Common myeloid progenitor, CD34-positive (primary cell): ENCODE measurements at regions not wholly inside any gene's neighbourhood (a gene's known extent, or its start where the extent isn't known, plus 50 kb on each side); places are given as distances from the start of the nearest gene placed in this dataset.

Experiments used
- CTCF ChIA-PET: fragments of 350-600 bp; sonication (Branson Sonifier 250); formaldehyde crosslinking; loops from one replicate; lab custom pipeline; 2021; ENCODE audit warnings: antibody characterized with exemption; lab: Charles Lee
- POLR2A ChIA-PET: fragments of 350-600 bp; sonication (Branson Sonifier 250); formaldehyde crosslinking; loops from one replicate; lab custom pipeline; 2021; ENCODE audit warnings: antibody characterized with exemption; lab: Charles Lee
- DNase-seq, 3 donors: peaks; one replicate each; pipeline versions ENCODE4 v3.0.0 to v3.0.0-alpha.2; 2013
- H3K27ac ChIP-seq, 2 experiments: 1 replicate in 1 of 2; 2 replicates in 1 of 2; pipeline ENCODE4 v1.7.0; 2013; ENCODE audit warnings: inconsistent platforms in 2 of 2, low read length in 2 of 2, mild to moderate bottlenecking in 2 of 2, low read depth in 1 of 2, moderate library complexity in 1 of 2; ENCODE audit not compliant: severe bottlenecking in 2 of 2, insufficient read depth in 1 of 2, poor library complexity in 1 of 2
- H3K27me3 ChIP-seq, 5 experiments: replicated peaks in 2 of 5; 1 replicate in 3 of 5; 2 replicates in 2 of 5; pipeline versions ENCODE4 v1.6.1 to v1.7.0; 2013; ENCODE audit warnings: low read length in 4 of 5, mild to moderate bottlenecking in 2 of 5, moderate library complexity in 2 of 5, inconsistent platforms in 1 of 5; ENCODE audit not compliant: insufficient read depth in 5 of 5, control insufficient read depth in 4 of 5
- H3K36me3 ChIP-seq, 4 experiments: 1 replicate in 2 of 4; 2 replicates in 2 of 4; pipeline versions ENCODE4 v1.6.1 to v1.7.0; 2013; ENCODE audit warnings: low read length in 3 of 4, control low read depth in 1 of 4, mild to moderate bottlenecking in 1 of 4; ENCODE audit not compliant: control insufficient read depth in 4 of 4, insufficient read depth in 4 of 4
- H3K4me1 ChIP-seq, 4 experiments: 1 replicate in 3 of 4; 2 replicates in 1 of 4; pipeline versions ENCODE4 v1.6.1 to v1.7.1; 2013; ENCODE audit warnings: low read length in 3 of 4, mild to moderate bottlenecking in 3 of 4, control low read depth in 1 of 4, inconsistent platforms in 1 of 4, moderate library complexity in 1 of 4; ENCODE audit not compliant: control insufficient read depth in 4 of 4, insufficient read depth in 4 of 4; ENCODE audit errors: control extremely low read depth in 1 of 4
- H3K4me3 ChIP-seq, 7 experiments: 1 replicate in 4 of 7; 2 replicates in 3 of 7; pipeline versions ENCODE4 v1.5.1 to v1.7.0; 2013; ENCODE audit warnings: mild to moderate bottlenecking in 7 of 7, low read length in 6 of 7, moderate library complexity in 6 of 7, inconsistent platforms in 2 of 7, low read depth in 2 of 7, control low read depth in 1 of 7; ENCODE audit not compliant: insufficient read depth in 4 of 7, control insufficient read depth in 1 of 7; ENCODE audit errors: extremely low read depth in 1 of 7
- H3K9me3 ChIP-seq, 5 experiments: 1 replicate in 4 of 5; 2 replicates in 1 of 5; pipeline versions ENCODE4 v1.6.1 to v1.7.1; 2013; ENCODE audit warnings: low read length in 4 of 5, mild to moderate bottlenecking in 2 of 5, inconsistent platforms in 1 of 5, low read depth in 1 of 5, moderate library complexity in 1 of 5; ENCODE audit not compliant: control insufficient read depth in 4 of 5, insufficient read depth in 2 of 5; ENCODE audit errors: control extremely low read depth in 1 of 5
- WGBS: methylation state at CpG from one replicate; pipeline ENCODE4 v1.1.5; 2013; ENCODE audit not compliant: insufficient coverage; 5-methylcytosine and 5-hydroxymethylcytosine counted together

- 74% methylated on average over 4 of the region's 4 CpGs for whole genome bisulfite sequencing
Measured at GRCh38 chr6:142697922-142698321, 247.1 kb downstream of the HIVEP2 start.

GRCh38 chr6:142698751-142699150 is 246.2 kb downstream of the HIVEP2 start:
- no peaks in the 10 kb centered on the region for H3K9me3 ChIP-seq
- H3K4me1 ChIP-seq, result peaks cover 12 to 42% (median 29%) of the 10 kb centered on the region in 4 experiments
- POLR2A ChIA-PET, result no interaction called here
- no peak overlapping the region for H3K27ac ChIP-seq
- H3K27me3 ChIP-seq, result no peaks in the 10 kb centered on the region
- H3K36me3 ChIP-seq, result no peaks in the 10 kb centered on the region
- CTCF ChIA-PET, result interaction anchor here (1.3 to 2.4 kb wide), 4 partner anchors 12 to 245 kb away, joined by 3 to 5 read pairs (median 4); no protein-coding TSS in a partner anchor
- no peak for DNase-seq
- WGBS, result 90% methylated on average over 2 of the region's 2 CpGs
- H3K4me3 ChIP-seq, result no peak overlapping the region

More at GRCh38 chr6:142697922-142698321, 247.1 kb downstream of the HIVEP2 start:
- no peaks in the 10 kb centered on the region for H3K9me3 ChIP-seq
- H3K27me3 ChIP-seq, result no peaks in the 10 kb centered on the region
- DNase-seq, result no peak
- no peak overlapping the region for H3K27ac ChIP-seq
- ChIA-PET CTCF (interaction anchor here (0.6 to 2.4 kb wide), 5 partner anchors 12 to 207 kb away, joined by 3 to 5 read pairs (median 3); no protein-coding TSS in a partner anchor), POLR2A (no interaction called here)
- peaks cover 10 to 44% (median 23%) of the 10 kb centered on the region in 4 experiments for H3K4me1 ChIP-seq
- H3K4me3 ChIP-seq, result no peak overlapping the region
- H3K36me3 ChIP-seq, result no peaks in the 10 kb centered on the region

GRCh38 chr6:142699391-142699790 is 245.6 kb downstream of the HIVEP2 start:
- Histone ChIP-seq H3K27ac (no peak overlapping the region), H3K27me3 (no peaks in the 10 kb centered on the region), H3K9me3 (no peaks in the 10 kb centered on the region), H3K4me1 (peaks cover 11 to 36% (median 29%) of the 10 kb centered on the region in 4 experiments), H3K36me3 (no peaks in the 10 kb centered on the region), H3K4me3 (no peak overlapping the region)
- POLR2A ChIA-PET, result no interaction called here
- 100% methylated on average over 2 of the region's 2 CpGs for WGBS
- DNase-seq, result no peak
- CTCF ChIA-PET, result interaction anchor here (1.0 to 1.8 kb wide), 5 partner anchors 16 to 327 kb away, joined by 3 to 5 read pairs (median 3); no protein-coding TSS in a partner anchor

GRCh38 chr6:142700032-142700431 is 244.9 kb downstream of the HIVEP2 start:
- Histone ChIP-seq H3K4me3 (no peak overlapping the region), H3K9me3 (no peaks in the 10 kb centered on the region), H3K27ac (no peak overlapping the region), H3K36me3 (no peaks in the 10 kb centered on the region), H3K4me1 (peaks cover 11 to 38% (median 30%) of the 10 kb centered on the region in 4 experiments), H3K27me3 (no peaks in the 10 kb centered on the region)
- WGBS, result 100% methylated on average over 2 of the region's 4 CpGs
- no peak for DNase-seq
- CTCF ChIA-PET, result interaction anchor here (1.0 to 1.8 kb wide), 3 partner anchors 16 to 326 kb away, joined by 3 to 5 read pairs (median 3); no protein-coding TSS in a partner anchor
- POLR2A ChIA-PET, result no interaction called here

GRCh38 chr6:142700671-142701312 is 244.2 kb downstream of the HIVEP2 start:
- Histone ChIP-seq H3K27me3 (no peaks in the 10 kb centered on the region), H3K27ac (no peak overlapping the region), H3K4me1 (peaks cover 13 to 45% (median 37%) of the 10 kb centered on the region in 4 experiments), H3K9me3 (no peaks in the 10 kb centered on the region), H3K36me3 (no peaks in the 10 kb centered on the region), H3K4me3 (no peak overlapping the region)
- ChIA-PET POLR2A (no interaction called here), CTCF (interaction anchor here (0.9 to 1.9 kb wide), 4 partner anchors 29 to 326 kb away, joined by 3 to 5 read pairs (median 4); no protein-coding TSS in a partner anchor)
- 78% methylated on average over 7 of the region's 7 CpGs for WGBS
- no peak for DNase-seq
